ENCODE measurements at regions not wholly inside any gene's neighbourhood (a gene's known extent, or its start where the extent isn't known, plus 50 kb on each side); places are given as distances from the start of the nearest gene placed in this dataset.
A peak's percentile ranks its signal among the peaks of the same experiment; 100 is the strongest.

DNA sequence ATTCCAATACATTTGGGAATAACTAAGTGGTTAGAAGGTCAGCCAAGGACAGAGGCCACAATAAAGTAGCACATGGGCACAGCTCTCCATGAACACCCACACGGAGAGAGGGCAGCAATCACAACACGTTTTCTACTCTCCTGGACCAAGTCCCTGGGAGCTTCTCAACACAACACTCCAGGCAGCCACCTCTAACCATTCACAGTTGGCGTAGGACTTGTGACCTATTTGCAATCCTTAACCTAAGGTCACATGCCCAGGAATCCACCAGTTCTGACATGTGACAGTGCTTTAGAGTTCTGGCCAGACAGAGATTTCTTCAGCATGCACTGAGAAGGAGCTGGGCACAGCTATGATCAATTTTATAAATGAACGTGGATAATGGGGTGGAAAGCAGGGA, 280.8 kb downstream of the SHQ1 start:
- no peaks in the 10 kb centered on the region for H3K9me3 Mint-ChIP-seq
- POLR2A ChIA-PET (ENCODE audit: partially characterized antibody): no interaction called here
- H3K4me3 Mint-ChIP-seq: no peak overlapping the region
- no peaks in the 10 kb centered on the region for H3K9me3 ChIP-seq (ENCODE audit: control insufficient read depth in 1 of 2, low read length in 2 of 2)
- DNase-seq: no peak
- H3K36me3 Mint-ChIP-seq: no peaks in the 10 kb centered on the region
- no peaks in the 10 kb centered on the region for H3K27me3 ChIP-seq (ENCODE audit: insufficient read depth, low read length)
- intact Hi-C loops (cut with micrococcal nuclease): no loop called here
- no peak overlapping the region for H3K27ac Mint-ChIP-seq
- H3K4me3 ChIP-seq (ENCODE audit: low read length in 2 of 2): no peak overlapping the region
- H3K4me1 ChIP-seq (ENCODE audit: insufficient read depth, low read length): no peaks in the 10 kb centered on the region
- H3K4me1 Mint-ChIP-seq: peaks cover 0 to 2% (median 0%) of the 10 kb centered on the region in 4 donors
- H3K36me3 ChIP-seq (ENCODE audit: insufficient read depth, low read length): no peaks in the 10 kb centered on the region
- H3K27ac ChIP-seq (ENCODE audit: low read depth, low read length): no peak overlapping the region
- no peaks in the 10 kb centered on the region for H3K27me3 Mint-ChIP-seq
- CTCF ChIA-PET (ENCODE audit: partially characterized antibody): no interaction called here

DNA sequence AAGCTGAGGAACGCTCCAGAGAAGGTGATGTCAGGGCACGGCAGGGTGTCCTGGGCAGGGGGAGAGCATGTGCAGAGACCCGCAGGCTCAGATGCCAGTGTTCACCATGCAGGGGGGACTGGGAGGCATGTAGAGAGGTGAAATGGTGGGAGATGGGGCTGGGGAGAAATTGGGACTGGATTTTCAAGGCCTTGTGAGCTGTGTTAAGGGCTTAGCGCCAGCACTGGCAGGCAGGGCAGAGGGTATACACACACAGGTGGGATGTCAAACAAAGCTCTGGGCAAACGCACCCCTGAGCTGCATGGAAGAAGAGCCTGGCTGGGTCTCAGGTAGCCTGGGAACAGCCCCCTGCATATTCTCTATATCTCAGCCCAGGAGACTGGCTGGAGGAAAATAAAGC, 282.7 kb downstream of the SHQ1 start:
- intact Hi-C loops (cut with micrococcal nuclease): no loop called here
- H3K9me3 Mint-ChIP-seq: peaks cover 0 to 6% (median 1%) of the 10 kb centered on the region in 8 donors
- Histone ChIP-seq H3K9me3 (ENCODE audit: control insufficient read depth in 1 of 2, low read length in 2 of 2) (no peaks in the 10 kb centered on the region), H3K27me3 (ENCODE audit: insufficient read depth, low read length) (no peaks in the 10 kb centered on the region), H3K27ac (ENCODE audit: low read depth, low read length) (no peak overlapping the region), H3K36me3 (ENCODE audit: insufficient read depth, low read length) (no peaks in the 10 kb centered on the region), H3K4me3 (ENCODE audit: low read length in 2 of 2) (no peak overlapping the region), H3K4me1 (ENCODE audit: insufficient read depth, low read length) (no peaks in the 10 kb centered on the region)
- H3K27ac Mint-ChIP-seq: peak overlapping the region in 1 of 7 donors; percentile 18
- POLR2A ChIA-PET (ENCODE audit: partially characterized antibody): no interaction called here
- no peaks in the 10 kb centered on the region for H3K27me3 Mint-ChIP-seq
- H3K4me1 Mint-ChIP-seq: peaks cover 0 to 2% (median 0%) of the 10 kb centered on the region in 4 donors
- no peak for DNase-seq
- no peak overlapping the region for H3K4me3 Mint-ChIP-seq
- CTCF ChIA-PET (ENCODE audit: partially characterized antibody): no interaction called here
- H3K36me3 Mint-ChIP-seq: no peaks in the 10 kb centered on the region

DNA sequence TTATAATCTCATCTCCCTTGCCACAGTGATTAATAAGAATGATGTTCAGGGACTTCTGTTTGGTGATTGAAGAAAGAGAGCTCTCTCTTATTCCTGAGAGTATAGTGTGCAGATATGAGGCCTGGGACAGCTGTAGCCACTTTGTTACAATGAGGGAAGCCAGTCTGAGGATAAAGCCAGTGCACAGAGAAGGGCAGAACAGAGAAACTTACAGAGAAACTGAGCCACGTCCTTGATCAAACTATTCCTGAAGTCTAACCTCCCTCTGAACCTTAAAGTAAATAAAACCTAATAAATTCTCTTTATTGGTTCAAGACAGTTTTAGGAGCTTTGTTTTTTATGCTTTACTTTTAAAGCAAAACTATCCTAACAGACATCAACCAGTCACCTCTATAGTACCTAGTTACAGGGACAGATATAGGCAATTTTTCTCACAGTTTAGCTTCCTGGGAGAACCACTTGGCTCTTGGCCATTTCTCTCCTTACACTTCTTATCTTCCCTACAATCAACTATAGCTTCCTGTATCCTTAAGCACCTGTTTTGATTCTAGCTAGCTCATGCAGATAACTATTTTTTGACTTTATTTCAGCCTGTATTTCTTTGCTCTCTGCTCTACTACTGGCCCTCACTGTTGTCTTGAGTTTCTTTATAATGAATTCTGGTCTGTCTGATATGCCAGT, 284.4 kb downstream of the SHQ1 start:
- Mint-ChIP-seq H3K4me3 (no peak overlapping the region), H3K27me3 (no peaks in the 10 kb centered on the region), H3K4me1 (peaks cover 0 to 2% (median 0%) of the 10 kb centered on the region in 4 donors), H3K36me3 (no peaks in the 10 kb centered on the region), H3K27ac (no peak overlapping the region), H3K9me3 (peaks cover 0 to 6% (median 2%) of the 10 kb centered on the region in 8 donors)
- CTCF ChIA-PET (ENCODE audit: partially characterized antibody): interaction anchor here (0.9 kb wide), 1 partner anchor 11 kb away, joined by 4 read pairs; no protein-coding TSS in a partner anchor
- Histone ChIP-seq H3K36me3 (ENCODE audit: insufficient read depth, low read length) (no peaks in the 10 kb centered on the region), H3K4me1 (ENCODE audit: insufficient read depth, low read length) (no peaks in the 10 kb centered on the region), H3K27me3 (ENCODE audit: insufficient read depth, low read length) (no peaks in the 10 kb centered on the region), H3K9me3 (ENCODE audit: control insufficient read depth in 1 of 2, low read length in 2 of 2) (no peaks in the 10 kb centered on the region), H3K27ac (ENCODE audit: low read depth, low read length) (no peak overlapping the region), H3K4me3 (ENCODE audit: low read length in 2 of 2) (no peak overlapping the region)
- POLR2A ChIA-PET (ENCODE audit: partially characterized antibody): no interaction called here
- no peak for DNase-seq
- intact Hi-C loops (cut with micrococcal nuclease): no loop called here

DNA sequence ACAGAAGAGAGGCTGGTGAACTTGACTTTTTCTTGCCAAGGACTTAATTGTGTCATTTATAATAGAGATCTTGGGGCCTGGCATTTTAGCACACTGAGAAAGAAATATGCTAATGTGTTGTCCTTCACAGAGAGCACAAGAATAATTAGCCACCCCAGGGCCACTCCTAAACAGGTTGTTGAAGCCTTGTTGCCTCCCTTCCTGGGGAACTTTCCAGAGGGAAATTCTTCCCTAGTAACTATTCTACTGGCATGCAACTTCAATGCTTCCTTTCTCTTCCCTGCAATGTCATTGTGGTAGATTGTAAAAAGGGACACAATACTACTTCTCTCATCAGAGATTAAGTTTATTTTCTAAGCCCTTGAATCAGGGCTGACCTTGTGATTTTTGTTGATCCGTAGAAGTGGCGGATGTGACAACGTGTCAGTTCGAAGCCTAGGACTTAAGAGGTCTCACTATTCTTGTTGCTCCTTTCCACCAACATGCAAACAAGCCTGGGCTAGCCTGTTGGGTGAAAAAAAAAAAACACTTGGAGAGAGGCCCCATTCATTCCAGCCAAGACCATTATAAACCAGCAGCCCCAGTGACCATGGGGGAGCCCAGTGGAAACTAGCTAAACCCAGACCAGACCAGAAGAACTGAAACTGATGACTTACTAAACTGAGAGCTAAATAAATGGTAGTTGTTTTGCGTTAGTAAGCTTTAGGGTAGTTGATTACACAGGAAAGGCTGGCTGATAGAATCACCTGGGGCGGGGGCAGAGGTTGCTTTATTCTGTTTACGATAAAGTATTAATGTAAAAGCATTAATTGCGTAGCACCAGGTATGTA, 287.2 kb downstream of the SHQ1 start:
- H3K27ac Mint-ChIP-seq: no peak overlapping the region
- no peaks in the 10 kb centered on the region for H3K36me3 Mint-ChIP-seq
- Histone ChIP-seq H3K4me1 (ENCODE audit: insufficient read depth, low read length) (no peaks in the 10 kb centered on the region), H3K4me3 (ENCODE audit: low read length in 2 of 2) (no peak overlapping the region), H3K27ac (ENCODE audit: low read depth, low read length) (no peak overlapping the region), H3K9me3 (ENCODE audit: control insufficient read depth in 1 of 2, low read length in 2 of 2) (no peaks in the 10 kb centered on the region), H3K36me3 (ENCODE audit: insufficient read depth, low read length) (no peaks in the 10 kb centered on the region), H3K27me3 (ENCODE audit: insufficient read depth, low read length) (no peaks in the 10 kb centered on the region)
- peaks cover 0 to 2% (median 0%) of the 10 kb centered on the region in 4 donors for H3K4me1 Mint-ChIP-seq
- DNase-seq: no peak
- ChIA-PET CTCF (ENCODE audit: partially characterized antibody) (no interaction called here), POLR2A (ENCODE audit: partially characterized antibody) (no interaction called here)
- no peak overlapping the region for H3K4me3 Mint-ChIP-seq
- intact Hi-C loops (cut with micrococcal nuclease): no loop called here
- no peaks in the 10 kb centered on the region for H3K27me3 Mint-ChIP-seq
- H3K9me3 Mint-ChIP-seq: peaks cover 0 to 15% (median 3%) of the 10 kb centered on the region in 8 donors

DNA sequence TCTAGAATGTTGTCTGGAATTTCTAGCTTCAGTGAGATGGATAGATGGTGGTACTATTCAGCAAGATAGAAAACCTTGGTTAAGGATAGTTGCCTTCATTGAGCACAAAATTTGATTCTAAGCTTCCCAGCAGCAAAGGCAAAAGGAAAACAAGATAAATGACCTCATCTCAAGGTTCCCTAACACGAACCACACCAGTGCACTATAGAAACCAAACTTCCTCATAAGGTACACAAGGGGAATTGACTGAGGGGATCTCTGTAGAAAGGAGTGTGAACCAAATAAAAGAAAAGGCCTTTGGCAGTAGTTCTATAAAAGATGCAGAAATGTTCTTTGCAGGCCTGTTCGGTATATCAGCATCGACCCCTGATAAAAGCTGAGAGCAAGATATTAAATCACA, 288.9 kb downstream of the SHQ1 start:
- no peak overlapping the region for H3K4me3 ChIP-seq (ENCODE audit: low read length in 2 of 2)
- CTCF ChIA-PET (ENCODE audit: partially characterized antibody): interaction anchor here (1.1 kb wide), 1 partner anchor 10 kb away, joined by 3 read pairs; no protein-coding TSS in a partner anchor
- POLR2A ChIA-PET (ENCODE audit: partially characterized antibody): no interaction called here
- H3K4me1 ChIP-seq (ENCODE audit: insufficient read depth, low read length): no peaks in the 10 kb centered on the region
- H3K27ac Mint-ChIP-seq: no peak overlapping the region
- no peaks in the 10 kb centered on the region for H3K36me3 ChIP-seq (ENCODE audit: insufficient read depth, low read length)
- no peak for DNase-seq
- intact Hi-C loops (cut with micrococcal nuclease): no loop called here
- peaks cover 0 to 15% (median 4%) of the 10 kb centered on the region in 8 donors for H3K9me3 Mint-ChIP-seq
- H3K27ac ChIP-seq (ENCODE audit: low read depth, low read length): no peak overlapping the region
- H3K27me3 Mint-ChIP-seq: no peaks in the 10 kb centered on the region
- H3K4me1 Mint-ChIP-seq: peaks cover 0 to 2% (median 0%) of the 10 kb centered on the region in 4 donors
- H3K27me3 ChIP-seq (ENCODE audit: insufficient read depth, low read length): no peaks in the 10 kb centered on the region
- H3K36me3 Mint-ChIP-seq: no peaks in the 10 kb centered on the region
- H3K4me3 Mint-ChIP-seq: no peak overlapping the region
- H3K9me3 ChIP-seq (ENCODE audit: control insufficient read depth in 1 of 2, low read length in 2 of 2): no peaks in the 10 kb centered on the region

DNA sequence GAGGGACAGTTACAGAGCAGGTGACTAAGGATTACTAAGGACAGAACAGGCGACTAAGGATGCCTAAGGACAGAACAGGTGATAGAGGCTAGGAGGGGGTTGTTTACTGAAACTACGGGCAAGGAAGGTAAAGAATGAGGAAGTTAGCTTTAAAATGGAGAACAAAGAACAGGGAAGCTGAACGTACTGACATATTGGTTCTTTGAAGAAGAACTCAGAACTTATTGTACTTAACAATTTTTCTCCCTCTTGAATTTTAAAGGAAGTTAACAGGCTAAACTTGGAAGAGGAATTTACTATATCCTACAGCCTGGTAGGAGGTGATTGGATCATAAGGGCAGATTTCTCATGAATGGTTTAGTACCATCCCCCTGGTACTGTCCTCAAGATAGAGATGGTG, 290.2 kb downstream of the SHQ1 start:
- peaks cover 0 to 15% (median 4%) of the 10 kb centered on the region in 8 donors for H3K9me3 Mint-ChIP-seq
- Histone ChIP-seq H3K4me1 (ENCODE audit: insufficient read depth, low read length) (no peaks in the 10 kb centered on the region), H3K36me3 (ENCODE audit: insufficient read depth, low read length) (no peaks in the 10 kb centered on the region), H3K27me3 (ENCODE audit: insufficient read depth, low read length) (no peaks in the 10 kb centered on the region), H3K9me3 (ENCODE audit: control insufficient read depth in 1 of 2, low read length in 2 of 2) (no peaks in the 10 kb centered on the region), H3K4me3 (ENCODE audit: low read length in 2 of 2) (no peak overlapping the region), H3K27ac (ENCODE audit: low read depth, low read length) (no peak overlapping the region)
- no peaks in the 10 kb centered on the region for H3K4me1 Mint-ChIP-seq
- no peaks in the 10 kb centered on the region for H3K36me3 Mint-ChIP-seq
- intact Hi-C loops (cut with micrococcal nuclease): no loop called here
- H3K27me3 Mint-ChIP-seq: no peaks in the 10 kb centered on the region
- no peak for DNase-seq
- ChIA-PET CTCF (ENCODE audit: partially characterized antibody) (no interaction called here), POLR2A (ENCODE audit: partially characterized antibody) (no interaction called here)
- H3K4me3 Mint-ChIP-seq: no peak overlapping the region
- H3K27ac Mint-ChIP-seq: no peak overlapping the region

DNA sequence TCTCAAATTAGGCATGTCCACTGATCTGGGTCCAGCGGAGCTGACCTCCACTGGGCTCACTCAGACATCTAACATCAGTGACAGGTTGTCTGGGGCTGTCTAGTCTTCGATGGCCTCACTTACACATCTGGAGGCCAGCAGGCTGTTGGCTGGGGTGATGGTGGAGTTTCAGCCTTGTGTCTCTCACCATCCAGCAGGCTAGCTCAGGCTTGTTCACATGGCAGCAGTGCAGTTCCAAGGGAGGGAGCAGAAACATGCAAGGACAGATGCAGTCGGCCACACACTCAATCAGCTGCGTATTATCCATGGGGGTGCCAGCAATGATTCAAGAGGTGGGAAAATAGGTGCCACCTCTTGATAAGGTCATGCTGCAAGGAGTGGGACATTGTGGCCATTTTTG, 292.5 kb downstream of the SHQ1 start:
- intact Hi-C loops (cut with micrococcal nuclease): no loop called here

More for the DNA sequence above, 292.5 kb downstream of the SHQ1 start:
- peaks cover 0 to 9% (median 1%) of the 10 kb centered on the region in 8 donors for H3K9me3 Mint-ChIP-seq
- H3K36me3 ChIP-seq (ENCODE audit: insufficient read depth, low read length): no peaks in the 10 kb centered on the region
- no peak overlapping the region for H3K4me3 ChIP-seq (ENCODE audit: low read length in 2 of 2)
- no peak for DNase-seq
- no peaks in the 10 kb centered on the region for H3K27me3 ChIP-seq (ENCODE audit: insufficient read depth, low read length)
- H3K4me1 ChIP-seq (ENCODE audit: insufficient read depth, low read length): no peaks in the 10 kb centered on the region
- no peak overlapping the region for H3K27ac ChIP-seq (ENCODE audit: low read depth, low read length)
- H3K9me3 ChIP-seq (ENCODE audit: control insufficient read depth in 1 of 2, low read length in 2 of 2): no peaks in the 10 kb centered on the region
- peaks cover 0 to 3% (median 0%) of the 10 kb centered on the region in 4 donors for H3K4me1 Mint-ChIP-seq
- CTCF ChIA-PET (ENCODE audit: partially characterized antibody): no interaction called here
- no peak overlapping the region for H3K4me3 Mint-ChIP-seq
- POLR2A ChIA-PET (ENCODE audit: partially characterized antibody): no interaction called here
- no peak overlapping the region for H3K27ac Mint-ChIP-seq
- H3K36me3 Mint-ChIP-seq: no peaks in the 10 kb centered on the region
- no peaks in the 10 kb centered on the region for H3K27me3 Mint-ChIP-seq

Data from CD4-positive, alpha-beta memory T cell (primary cell).